Endothelial cell (in vitro differentiated cells): ENCODE measurements at regions not wholly inside any gene's neighbourhood (a gene's known extent, or its start where the extent isn't known, plus 50 kb on each side); places are given as distances from the start of the nearest gene placed in this dataset.
A peak's percentile ranks its signal among the peaks of the same experiment; 100 is the strongest.

Experiments used
- DNase-seq: peaks from one replicate; pipeline ENCODE4 v3.0.0; 2021; ENCODE audit warnings: low spot score
- H3K27ac Mint-ChIP-seq: one replicate; pipeline ENCODE4 v1.8.0; 2021; ENCODE audit warnings: mixed read lengths, inconsistent platforms; ENCODE audit not compliant: unreplicated experiment
- H3K27me3 Mint-ChIP-seq: one replicate; pipeline ENCODE4 v1.8.0; 2021; ENCODE audit warnings: mild to moderate bottlenecking, moderate library complexity, mixed read lengths, inconsistent platforms; ENCODE audit not compliant: unreplicated experiment
- H3K36me3 Mint-ChIP-seq: one replicate; pipeline ENCODE4 v1.8.0; 2021; ENCODE audit warnings: mild to moderate bottlenecking, low read depth, mixed read lengths, inconsistent platforms; ENCODE audit not compliant: unreplicated experiment
- H3K4me1 Mint-ChIP-seq: one replicate; pipeline ENCODE4 v1.8.0; 2021; ENCODE audit warnings: mild to moderate bottlenecking, mixed read lengths, inconsistent platforms; ENCODE audit not compliant: unreplicated experiment
- H3K4me3 Mint-ChIP-seq: one replicate; pipeline ENCODE4 v1.8.0; 2021; ENCODE audit warnings: mild to moderate bottlenecking, mixed read lengths, inconsistent platforms; ENCODE audit not compliant: unreplicated experiment
- H3K9me3 Mint-ChIP-seq: one replicate; pipeline ENCODE4 v1.8.0; 2021; ENCODE audit warnings: mixed read lengths, inconsistent platforms; ENCODE audit not compliant: unreplicated experiment
- CTCF ChIP-seq: fragments of 200-600 bp; sonication (generic); IDR thresholded peaks from one replicate; pipeline ENCODE4 v1.5.0; 2021; ENCODE audit warnings: antibody characterized with exemption; ENCODE audit not compliant: unreplicated experiment

DNA sequence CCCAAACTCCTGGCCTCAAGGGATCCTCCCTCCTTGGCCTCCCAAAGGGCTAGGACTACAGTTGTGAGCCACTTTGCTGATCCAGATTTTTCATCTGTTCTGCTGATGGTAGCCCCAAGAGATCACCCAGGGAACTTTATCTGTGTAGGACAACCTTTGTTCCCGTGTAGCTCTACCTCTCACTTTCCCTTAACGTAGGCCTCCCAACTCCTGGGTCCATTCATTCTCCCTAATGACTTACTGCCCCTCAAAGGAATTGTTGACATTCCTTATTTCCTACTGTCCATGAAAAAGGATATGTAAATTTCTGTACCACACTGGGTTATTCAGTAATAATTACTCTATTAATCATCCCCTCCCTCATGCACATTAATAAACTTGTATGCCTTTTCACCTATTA lies 51.0 kb upstream of the PHF24 start:
- Mint-ChIP-seq H3K4me1 (peaks cover 7% of the 10 kb centered on the region), H3K27me3 (peaks cover 1% of the 10 kb centered on the region), H3K9me3 (no peaks in the 10 kb centered on the region), H3K4me3 (no peak overlapping the region), H3K27ac (no peak overlapping the region), H3K36me3 (no peaks in the 10 kb centered on the region)
- no peak for DNase-seq
- no peak for TF ChIP-seq CTCF

GRCh38 chr9:34899535-34900158 lies 58.4 kb upstream of the PHF24 start:
- Mint-ChIP-seq H3K9me3 (no peaks in the 10 kb centered on the region), H3K27me3 (peaks cover 1% of the 10 kb centered on the region), H3K4me1 (no peaks in the 10 kb centered on the region), H3K27ac (no peak overlapping the region), H3K4me3 (no peak overlapping the region), H3K36me3 (no peaks in the 10 kb centered on the region)
- TF ChIP-seq CTCF: peak; percentile 59
- peak; percentile 80 for DNase-seq

DNA sequence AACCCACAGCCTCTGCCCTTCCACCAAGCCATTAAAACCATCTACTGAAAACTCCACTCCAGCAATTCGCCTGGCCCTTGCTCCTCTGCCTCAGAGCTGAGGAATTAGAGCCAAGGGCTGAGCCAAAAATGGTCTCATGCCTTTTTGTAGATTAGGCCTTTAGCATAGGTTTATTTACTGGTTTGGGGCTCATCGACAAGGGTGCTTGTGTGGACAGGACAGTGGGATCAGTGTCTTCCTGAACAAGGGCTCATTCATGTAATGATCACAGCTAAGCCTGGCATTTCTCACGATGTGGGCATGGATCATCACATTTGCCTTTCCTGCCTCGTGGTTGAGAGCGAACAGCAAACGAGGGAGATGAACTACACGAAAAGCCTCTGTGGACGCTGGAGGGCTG lies 59.2 kb upstream of the PHF24 start:
- Mint-ChIP-seq H3K27me3 (no peaks in the 10 kb centered on the region), H3K4me3 (no peak overlapping the region)

GRCh38 chr9:34896112-34896511 lies 62.0 kb upstream of the PHF24 start:
- no peak for DNase-seq
- Mint-ChIP-seq H3K4me1 (no peaks in the 10 kb centered on the region), H3K4me3 (no peak overlapping the region), H3K9me3 (no peaks in the 10 kb centered on the region), H3K36me3 (no peaks in the 10 kb centered on the region), H3K27me3 (no peaks in the 10 kb centered on the region), H3K27ac (no peak overlapping the region)
- TF ChIP-seq CTCF: peak; percentile 19

More for the DNA sequence above, 59.2 kb upstream of the PHF24 start:
- TF ChIP-seq CTCF: no peak
- H3K9me3 Mint-ChIP-seq: no peaks in the 10 kb centered on the region
- no peaks in the 10 kb centered on the region for H3K36me3 Mint-ChIP-seq
- H3K27ac Mint-ChIP-seq: no peak overlapping the region
- DNase-seq: no peak
- H3K4me1 Mint-ChIP-seq: no peaks in the 10 kb centered on the region

- no peak for TF ChIP-seq CTCF
- Mint-ChIP-seq H3K36me3 (no peaks in the 10 kb centered on the region), H3K4me3 (no peak overlapping the region), H3K27me3 (no peaks in the 10 kb centered on the region), H3K27ac (no peak overlapping the region), H3K4me1 (no peaks in the 10 kb centered on the region), H3K9me3 (no peaks in the 10 kb centered on the region)
- DNase-seq: no peak
These were observed 65.2 kb upstream of the PHF24 start for GRCh38 chr9:34892886-34893285.
